Gastrocnemius medialis (tissue), 4 donors: ENCODE measurements at regions not wholly inside any gene's neighbourhood (a gene's known extent, or its start where the extent isn't known, plus 50 kb on each side); places are given as distances from the start of the nearest gene placed in this dataset.
A peak's percentile ranks its signal among the peaks of the same experiment; 100 is the strongest.

ENCODE experiments used
- ATAC-seq, 2 donors: fragments of 150-250 bp; one replicate each; pipeline ENCODE4 v1.9.1; 2016
- DNase-seq, 2 donors: peaks; one replicate each; pipeline ENCODE4 v3.0.0-alpha.2; 2019
- H3K27ac ChIP-seq, 4 donors: fragments of 200-600 bp; sonication (generic); 1 replicate in 1 of 4; 2 replicates in 3 of 4; pipeline ENCODE4 v1.5.1; 2016 to 2018; ENCODE audit warnings: mild to moderate bottlenecking in 2 of 4, moderate library complexity in 1 of 4
- H3K27me3 ChIP-seq, 3 donors: fragments of 200-600 bp; sonication (generic) in 2 of 3; 1 replicate in 1 of 3; 2 replicates in 2 of 3; pipeline versions ENCODE4 v1.5.1 to v1.6.0; 2016 to 2019; ENCODE audit warnings: mild to moderate bottlenecking in 1 of 3, moderate library complexity in 1 of 3
- H3K36me3 ChIP-seq, 2 donors: fragments of 200-600 bp; sonication (generic) in 1 of 2; one replicate each; pipeline ENCODE4 v1.5.1; 2017 to 2018
- H3K4me1 ChIP-seq, 2 donors: fragments of 200-600 bp; sonication (generic) in 1 of 2; one replicate each; pipeline ENCODE4 v1.5.1; 2016 to 2017; ENCODE audit warnings: mild to moderate bottlenecking in 2 of 2
- H3K4me3 ChIP-seq, 4 donors: fragments of 200-600 bp; sonication (generic) in 3 of 4; 1 replicate in 1 of 4; 2 replicates in 3 of 4; pipeline ENCODE4 v1.5.1; 2016 to 2019; ENCODE audit warnings: mild to moderate bottlenecking in 2 of 4
- H3K9me3 ChIP-seq, 3 donors: fragments of 200-600 bp; sonication (generic) in 2 of 3; 1 replicate in 1 of 3; 2 replicates in 2 of 3; pipeline ENCODE4 v1.5.1; 2016 to 2019
- POLR2A ChIP-seq, 2 donors: fragments of 450-650 bp; IDR thresholded peaks; one replicate each; pipeline ENCODE4 v1.6.1; 2017; ENCODE audit warnings: antibody characterized with exemption in 2 of 2, mild to moderate bottlenecking in 2 of 2, moderate library complexity in 2 of 2
- in situ Hi-C, 4 donors: fragments of 200-750 bp; cut with MboI; loops; one replicate each; pipeline versions ENCODE4 v1.15.0 to v1.8.0; 2017; ENCODE audit warnings: low sequenced_read_pairs in 4 of 4
- intact Hi-C: fragments of 100-400 bp; cut with DNase I; formaldehyde crosslinking; loops from one replicate; pipeline ENCODE4 v1.15.1; 2023; ENCODE audit warnings: low total_unique reads
- TF ChIP-seq, protein P1 (sequence below), 5 experiments: fragments of 450-650 bp in 3 of 5; fragments of 200-600 bp in 2 of 5; sonication (generic) in 2 of 5; IDR thresholded peaks in 4 of 5; conservative IDR thresholded peaks in 1 of 5; 1 replicate in 4 of 5; 2 replicates in 1 of 5; pipeline ENCODE4 v1.5.1; 2016 to 2019; ENCODE audit warnings: antibody characterized with exemption in 5 of 5, mild to moderate bottlenecking in 3 of 5, moderate library complexity in 3 of 5

DNA sequence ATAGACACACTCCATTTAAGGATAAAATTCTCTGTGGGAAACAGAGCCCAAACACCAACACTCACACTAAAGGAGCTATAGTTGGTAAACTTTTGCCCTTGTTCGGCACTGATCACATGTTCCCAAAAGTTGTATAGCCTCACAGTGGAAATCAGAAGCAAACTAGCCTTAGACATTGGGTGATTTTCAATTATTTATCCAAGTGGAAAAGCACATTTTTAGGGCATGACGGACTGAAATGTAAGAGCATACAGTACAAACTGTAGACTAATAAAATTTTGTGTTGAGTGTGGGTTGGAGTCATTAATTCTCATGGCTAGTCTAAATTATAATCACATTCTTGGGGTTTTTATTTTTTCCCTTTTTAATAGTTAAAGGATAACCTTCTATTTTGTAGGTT is 202.4 kb downstream of the MOXD1 start:
- no peak for TF ChIP-seq POLR2A (IDR thresholded peaks at IDR 0.05)
- TF ChIP-seq, protein P1, sequence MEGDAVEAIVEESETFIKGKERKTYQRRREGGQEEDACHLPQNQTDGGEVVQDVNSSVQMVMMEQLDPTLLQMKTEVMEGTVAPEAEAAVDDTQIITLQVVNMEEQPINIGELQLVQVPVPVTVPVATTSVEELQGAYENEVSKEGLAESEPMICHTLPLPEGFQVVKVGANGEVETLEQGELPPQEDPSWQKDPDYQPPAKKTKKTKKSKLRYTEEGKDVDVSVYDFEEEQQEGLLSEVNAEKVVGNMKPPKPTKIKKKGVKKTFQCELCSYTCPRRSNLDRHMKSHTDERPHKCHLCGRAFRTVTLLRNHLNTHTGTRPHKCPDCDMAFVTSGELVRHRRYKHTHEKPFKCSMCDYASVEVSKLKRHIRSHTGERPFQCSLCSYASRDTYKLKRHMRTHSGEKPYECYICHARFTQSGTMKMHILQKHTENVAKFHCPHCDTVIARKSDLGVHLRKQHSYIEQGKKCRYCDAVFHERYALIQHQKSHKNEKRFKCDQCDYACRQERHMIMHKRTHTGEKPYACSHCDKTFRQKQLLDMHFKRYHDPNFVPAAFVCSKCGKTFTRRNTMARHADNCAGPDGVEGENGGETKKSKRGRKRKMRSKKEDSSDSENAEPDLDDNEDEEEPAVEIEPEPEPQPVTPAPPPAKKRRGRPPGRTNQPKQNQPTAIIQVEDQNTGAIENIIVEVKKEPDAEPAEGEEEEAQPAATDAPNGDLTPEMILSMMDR (IDR thresholded peaks at IDR 0.05 in 4 of 5, conservative IDR thresholded peaks at IDR 0.05 in 1 of 5) = no peak
- Histone ChIP-seq H3K27ac (no peak overlapping the region), H3K4me3 (no peak overlapping the region), H3K9me3 (no peaks in the 10 kb centered on the region), H3K27me3 (no peaks in the 10 kb centered on the region), H3K4me1 (peaks cover 0 to 11% of the 10 kb centered on the region in 2 donors), H3K36me3 (no peaks in the 10 kb centered on the region)
- ATAC-seq = no peak
- in situ Hi-C loops (no loop called here), intact Hi-C loops (no loop called here)
- no peak for DNase-seq

DNA sequence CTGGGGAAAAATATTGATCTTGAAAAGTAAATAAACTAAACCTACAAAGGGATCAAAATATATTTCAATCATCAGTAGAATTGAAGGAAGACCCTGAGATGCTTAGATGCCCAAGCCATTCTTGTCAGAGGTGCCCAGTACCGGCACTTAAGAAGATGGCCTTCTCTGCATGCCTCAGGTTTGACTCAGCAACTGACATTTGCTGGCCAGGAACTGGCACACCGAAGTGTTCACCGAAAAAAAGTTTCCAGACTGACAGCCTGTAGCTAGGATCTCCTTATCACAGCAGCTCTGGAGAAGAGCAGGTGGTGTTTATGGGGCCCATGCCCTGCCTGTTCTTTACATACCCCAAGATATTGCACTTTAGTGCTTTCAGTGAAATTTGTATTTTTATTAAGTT is 203.2 kb downstream of the MOXD1 start:
- Histone ChIP-seq H3K9me3 (no peaks in the 10 kb centered on the region), H3K27me3 (no peaks in the 10 kb centered on the region), H3K4me1 (peaks cover 0 to 8% of the 10 kb centered on the region in 2 donors), H3K27ac (no peak overlapping the region), H3K4me3 (no peak overlapping the region), H3K36me3 (no peaks in the 10 kb centered on the region)
- ATAC-seq (no peak), DNase-seq (no peak)
- intact Hi-C loops = no loop called here
- in situ Hi-C loops = no loop called here
- no peak for TF ChIP-seq POLR2A (IDR thresholded peaks at IDR 0.05)
- TF ChIP-seq, protein P1 (IDR thresholded peaks at IDR 0.05 in 4 of 5, conservative IDR thresholded peaks at IDR 0.05 in 1 of 5) = no peak

DNA sequence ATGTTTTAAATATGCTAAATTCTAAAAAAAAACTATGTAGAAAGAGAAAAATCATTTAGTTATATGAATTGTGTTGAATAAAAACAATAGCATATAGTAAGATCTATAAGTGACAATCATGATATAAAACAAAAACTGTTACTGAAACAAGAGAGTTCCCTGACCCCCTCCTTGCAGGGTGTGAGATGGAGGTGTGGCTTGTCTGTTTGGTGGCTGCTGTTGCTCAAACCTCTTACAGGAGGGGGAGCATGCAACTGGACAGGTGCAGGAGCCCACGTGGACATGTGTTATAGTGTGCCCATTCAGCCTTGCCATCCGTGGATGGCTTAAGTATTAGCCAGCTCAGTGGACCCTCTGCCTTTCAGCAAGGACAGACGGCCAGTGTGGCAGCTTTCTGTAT is 206.7 kb downstream of the MOXD1 start:
- in situ Hi-C loops (no loop called here), intact Hi-C loops (no loop called here)
- no peaks in the 10 kb centered on the region for H3K9me3 ChIP-seq
- no peak for TF ChIP-seq POLR2A (IDR thresholded peaks at IDR 0.05)
- TF ChIP-seq, protein P1 (IDR thresholded peaks at IDR 0.05 in 4 of 5, conservative IDR thresholded peaks at IDR 0.05 in 1 of 5) = no peak
- no peaks in the 10 kb centered on the region for H3K4me1 ChIP-seq
- H3K27me3 ChIP-seq = no peaks in the 10 kb centered on the region
- H3K27ac ChIP-seq = no peak overlapping the region
- no peak for ATAC-seq
- no peaks in the 10 kb centered on the region for H3K36me3 ChIP-seq
- DNase-seq = no peak
- no peak overlapping the region for H3K4me3 ChIP-seq

DNA sequence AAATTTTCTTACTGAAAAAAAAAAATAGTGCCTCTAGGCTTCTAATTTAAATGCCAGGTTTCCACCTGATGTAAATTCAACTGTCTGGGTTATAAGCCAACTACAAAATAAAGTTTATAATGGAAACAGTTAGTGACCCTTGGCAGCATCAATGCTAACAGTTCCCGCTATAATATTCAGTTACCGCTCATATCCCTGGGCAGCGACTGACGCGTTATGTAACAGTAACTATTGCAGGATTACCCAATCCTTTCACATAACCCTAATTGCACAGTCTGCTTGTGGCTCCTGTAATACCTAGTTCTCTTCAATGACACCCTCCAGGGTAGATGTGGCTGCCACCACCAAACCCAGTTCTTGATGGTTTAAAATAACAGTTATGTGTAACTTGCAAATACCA is 208.6 kb downstream of the MOXD1 start:
- H3K27ac ChIP-seq = no peak overlapping the region
- no peak for DNase-seq
- intact Hi-C loops (no loop called here), in situ Hi-C loops (no loop called here)
- H3K9me3 ChIP-seq = no peaks in the 10 kb centered on the region
- no peaks in the 10 kb centered on the region for H3K27me3 ChIP-seq
- no peaks in the 10 kb centered on the region for H3K4me1 ChIP-seq
- no peak for ATAC-seq
- H3K4me3 ChIP-seq = no peak overlapping the region
- TF ChIP-seq, protein P1 (IDR thresholded peaks at IDR 0.05 in 4 of 5, conservative IDR thresholded peaks at IDR 0.05 in 1 of 5) = no peak
- no peak for TF ChIP-seq POLR2A (IDR thresholded peaks at IDR 0.05)
- no peaks in the 10 kb centered on the region for H3K36me3 ChIP-seq

DNA sequence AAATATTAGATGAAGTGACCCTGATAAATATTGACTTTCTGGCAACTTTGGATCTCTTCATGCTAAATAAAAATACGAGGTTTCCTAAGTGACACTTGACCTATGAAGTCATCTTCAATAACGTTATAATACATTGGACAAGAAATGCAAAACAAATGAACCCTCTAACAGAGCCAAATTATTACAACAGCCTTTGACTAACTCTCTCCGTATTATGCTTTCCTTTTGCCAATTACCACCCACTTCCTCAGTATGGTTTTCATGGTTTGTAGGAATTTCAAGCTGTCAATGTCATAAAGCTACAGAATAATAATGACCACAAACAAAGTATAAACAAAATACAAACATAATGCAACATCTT is 210.5 kb downstream of the MOXD1 start:
- Histone ChIP-seq H3K4me3 (no peak overlapping the region), H3K9me3 (no peaks in the 10 kb centered on the region), H3K27me3 (no peaks in the 10 kb centered on the region), H3K36me3 (no peaks in the 10 kb centered on the region), H3K4me1 (no peaks in the 10 kb centered on the region), H3K27ac (peak overlapping the region in 3 of 4 donors; percentile 7 to 58 (median 57))
- DNase-seq (no peak), ATAC-seq (no peak)
- in situ Hi-C loops = no loop called here
- TF ChIP-seq POLR2A (IDR thresholded peaks at IDR 0.05) = no peak
- TF ChIP-seq, protein P1 (IDR thresholded peaks at IDR 0.05 in 4 of 5, conservative IDR thresholded peaks at IDR 0.05 in 1 of 5) = no peak
- intact Hi-C loops = no loop called here
